A549 (cell line): ENCODE measurements at regions not wholly inside any gene's neighbourhood (a gene's known extent, or its start where the extent isn't known, plus 50 kb on each side); places are given as distances from the start of the nearest gene placed in this dataset.

Experiments used
- ATAC-seq, 2 experiments: fragments of 200-7000 bp in 1 of 2; fragments of >200 bp in 1 of 2; cut with Nextera tagmentation in 1 of 2; cut with Tn5 transposase in 1 of 2; 3 replicates each; pipeline versions ENCODE4 v1.8.0 to v1.9.1; 2018 to 2020; ENCODE audit warnings: mild to moderate bottlenecking in 1 of 2, moderate library complexity in 1 of 2
- CTCF ChIA-PET: fragments of 300-600 bp; sonication (Branson Sonifier 250); formaldehyde crosslinking; extraction: SDS; loops from one replicate; lab custom pipeline; 2021; ENCODE audit warnings: antibody characterized with exemption, inconsistent platforms; lab: Yijun Ruan, JAX
- POLR2A ChIA-PET: fragments of 350-600 bp; formaldehyde crosslinking; extraction: SDS; loops from one replicate; lab custom pipeline; 2021; ENCODE audit warnings: antibody characterized with exemption, inconsistent platforms; lab: Yijun Ruan, JAX
- DNase-seq, 2 experiments: peaks; one replicate each; pipeline versions ENCODE4 v3.0.0 to v3.0.0-alpha.2; 2011 to 2016; ENCODE audit warnings: low read depth in 1 of 2, low spot score in 1 of 2
- FAIRE-seq: peaks from 2 replicates; lab custom pipeline; 2011; peaks lifted over from hg19 to GRCh38; lab: Jason Lieb, UNC
- H3K27ac ChIP-seq, 2 experiments: fragments of >200 bp; sonication (Bioruptor Twin); formaldehyde crosslinking; 3 replicates each; pipeline ENCODE4 v1.5.1; 2016 to 2017
- H3K4me1 ChIP-seq: fragments of >200 bp; sonication (Bioruptor Twin); formaldehyde crosslinking; 3 replicates; pipeline ENCODE4 v1.6.1; 2016
- H3K4me2 ChIP-seq: fragments of >200 bp; sonication (Bioruptor Twin); formaldehyde crosslinking; 3 replicates; pipeline ENCODE4 v1.6.1; 2016
- H3K4me3 ChIP-seq: fragments of >200 bp; sonication (Bioruptor Twin); formaldehyde crosslinking; 3 replicates; pipeline ENCODE4 v1.5.1; 2016
- H3K9me3 ChIP-seq: fragments of >200 bp; sonication (Bioruptor Twin); formaldehyde crosslinking; 3 replicates; pipeline ENCODE4 v1.6.1; 2016
- ATOH8 ChIP-seq: fragments of 250-450 bp; sonication (Bioruptor Pico); IDR thresholded peaks from 2 replicates; pipeline ENCODE4 v1.5.0; 2020; ENCODE audit warnings: low read depth, mild to moderate bottlenecking, moderate library complexity
- BHLHE40 ChIP-seq: IDR thresholded peaks from 2 replicates; pipeline ENCODE4 v1.6.1; 2012; ENCODE audit warnings: low read depth, low read length, inconsistent platforms
- CHD4 ChIP-seq: fragments of 200-600 bp; sonication (generic); IDR thresholded peaks from 2 replicates; pipeline ENCODE4 v1.6.1; 2016; ENCODE audit warnings: antibody characterized with exemption, mild to moderate bottlenecking, borderline replicate concordance
- FOSB ChIP-seq: fragments of 250-450 bp; sonication (Bioruptor Pico); IDR thresholded peaks from 2 replicates; pipeline ENCODE4 v1.5.0; 2020; ENCODE audit warnings: mild to moderate bottlenecking, moderate library complexity
- FOSL2 ChIP-seq, 2 experiments: fragments of 450-650 bp in 1 of 2; fragments of >200 bp in 1 of 2; sonication (Bioruptor Twin) in 1 of 2; formaldehyde crosslinking; IDR thresholded peaks; 2 replicates each; pipeline versions ENCODE4 v1.5.0 to v1.6.1; 2016 to 2020; ENCODE audit warnings: mild to moderate bottlenecking in 1 of 2, moderate library complexity in 1 of 2
- HEYL ChIP-seq: fragments of 250-450 bp; sonication (Bioruptor Pico); IDR thresholded peaks from 2 replicates; pipeline ENCODE4 v1.8.0; 2021; ENCODE audit warnings: mild to moderate bottlenecking, moderate library complexity
- JUN ChIP-seq, 2 experiments: fragments of >200 bp; sonication (Bioruptor Twin); formaldehyde crosslinking; IDR thresholded peaks; 2 replicates in 1 of 2; 3 replicates in 1 of 2; pipeline ENCODE4 v1.6.1; 2016 to 2017
- JUNB ChIP-seq: fragments of >200 bp; sonication (Bioruptor Twin); formaldehyde crosslinking; IDR thresholded peaks from 2 replicates; pipeline ENCODE4 v1.6.1; 2016
- KDM1A ChIP-seq: fragments of 200-600 bp; sonication (generic); IDR thresholded peaks from 2 replicates; pipeline ENCODE4 v1.6.1; 2016; ENCODE audit warnings: low read depth, mild to moderate bottlenecking
- MYC ChIP-seq: IDR thresholded peaks from 2 replicates; pipeline ENCODE4 v1.6.1; 2012; ENCODE audit warnings: mild to moderate bottlenecking, inconsistent platforms, low read length, improper control_type of control experiment, borderline replicate concordance
- POLR2AphosphoS2 ChIP-seq: conservative IDR thresholded peaks from 2 replicates; pipeline ENCODE4 v1.6.1; 2012; ENCODE audit warnings: low read length, improper control_type of control experiment, inconsistent platforms
- RAD21 ChIP-seq, 2 experiments: fragments of >200 bp in 1 of 2; sonication (Bioruptor Twin) in 1 of 2; formaldehyde crosslinking in 1 of 2; IDR thresholded peaks in 1 of 2; conservative IDR thresholded peaks in 1 of 2; 2 replicates in 1 of 2; 3 replicates in 1 of 2; pipeline ENCODE4 v1.6.1; 2012 to 2018; ENCODE audit warnings: inconsistent platforms in 1 of 2
- RARB ChIP-seq: fragments of 250-450 bp; sonication (Bioruptor Pico); IDR thresholded peaks from 2 replicates; pipeline ENCODE4 v1.8.0; 2021; ENCODE audit warnings: mild to moderate bottlenecking, moderate library complexity
- REST ChIP-seq: fragments of 200-600 bp; sonication (generic); IDR thresholded peaks from 2 replicates; pipeline ENCODE4 v1.6.1; 2016; ENCODE audit warnings: antibody characterized with exemption, mild to moderate bottlenecking, moderate library complexity
- SREBF2 ChIP-seq: fragments of 450-650 bp; IDR thresholded peaks from 2 replicates; pipeline ENCODE4 v1.6.1; 2014; ENCODE audit warnings: mild to moderate bottlenecking, moderate library complexity
- ZFP36 ChIP-seq: fragments of 450-650 bp; IDR thresholded peaks from 2 replicates; pipeline ENCODE4 v1.6.1; 2014; ENCODE audit warnings: borderline replicate concordance; ENCODE audit not compliant: partially characterized antibody
- WGBS: methylation state at CpG from one replicate; pipeline ENCODE4 v1.1.6; 2017; ENCODE audit errors: missing lambda C conversion rate; 5-methylcytosine and 5-hydroxymethylcytosine counted together
- TF ChIP-seq, protein P1 (sequence below): fragments of 150-350 bp; IDR thresholded peaks from 2 replicates; pipeline ENCODE4 v1.6.1; 2014; ENCODE audit warnings: low read depth, mild to moderate bottlenecking, low read length
- TF ChIP-seq, protein P2 (sequence below): fragments of >200 bp; sonication (Bioruptor Twin); formaldehyde crosslinking; IDR thresholded peaks from 3 replicates; pipeline ENCODE4 v1.6.1; 2016

GRCh38 chr5:12237837-12238575 is 333.8 kb upstream of the CTNND2 start:
- no peak overlapping the region for H3K4me3 ChIP-seq
- POLR2A ChIA-PET: no interaction called here
- TF ChIP-seq POLR2AphosphoS2 (no peak), JUN (IDR thresholded peaks at IDR 0.05) (no peak), RARB (CRISPR knock-in tag) (no peak), MYC (no peak), JUNB (no peak), CHD4 (no peak), ZFP36 (no peak)
- TF ChIP-seq, protein P1, sequence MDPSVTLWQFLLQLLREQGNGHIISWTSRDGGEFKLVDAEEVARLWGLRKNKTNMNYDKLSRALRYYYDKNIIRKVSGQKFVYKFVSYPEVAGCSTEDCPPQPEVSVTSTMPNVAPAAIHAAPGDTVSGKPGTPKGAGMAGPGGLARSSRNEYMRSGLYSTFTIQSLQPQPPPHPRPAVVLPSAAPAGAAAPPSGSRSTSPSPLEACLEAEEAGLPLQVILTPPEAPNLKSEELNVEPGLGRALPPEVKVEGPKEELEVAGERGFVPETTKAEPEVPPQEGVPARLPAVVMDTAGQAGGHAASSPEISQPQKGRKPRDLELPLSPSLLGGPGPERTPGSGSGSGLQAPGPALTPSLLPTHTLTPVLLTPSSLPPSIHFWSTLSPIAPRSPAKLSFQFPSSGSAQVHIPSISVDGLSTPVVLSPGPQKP: no peak
- TF ChIP-seq, all 56 proteins: peak for 0
- CTCF ChIA-PET: interaction anchor here (0.6 kb wide), 1 partner anchor 1208 kb away, joined by 3 read pairs; no protein-coding TSS in a partner anchor
- FAIRE-seq: no peak
- 0 out of 3 replicates have a peak, but pooled peaks cover 4% of the 10 kb centered on the region for H3K9me3 ChIP-seq
- no peak overlapping the region for H3K27ac ChIP-seq
- WGBS: 63% methylated on average over 6 of the region's 6 CpGs
- DNase-seq: no peak
- no peak overlapping the region for H3K4me2 ChIP-seq
- ATAC-seq: no peak
- no peaks in the 10 kb centered on the region for H3K4me1 ChIP-seq

DNA sequence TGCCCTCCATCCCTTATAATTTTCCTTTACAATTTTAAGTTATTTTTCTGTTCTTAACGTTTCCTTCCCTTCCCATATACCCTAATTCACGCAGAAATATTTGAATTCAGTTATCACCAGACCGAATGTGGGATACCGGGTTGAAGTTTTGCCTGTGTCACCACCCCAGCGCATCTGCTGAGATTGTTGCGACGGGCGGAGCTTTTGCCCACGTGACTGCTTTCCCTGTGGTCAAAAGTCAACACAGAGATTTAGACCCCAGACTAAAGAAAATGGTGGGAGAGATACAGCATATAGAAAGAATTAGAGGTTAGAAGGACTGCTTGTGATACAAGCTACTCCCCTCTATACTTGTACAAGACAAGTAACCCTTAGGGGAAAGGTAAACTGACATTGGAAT is 326.4 kb upstream of the CTNND2 start:
- no peaks in the 10 kb centered on the region for H3K4me1 ChIP-seq
- no peak overlapping the region for H3K4me3 ChIP-seq
- CTCF ChIA-PET: no interaction called here
- ATAC-seq (no peak), DNase-seq (no peak), FAIRE-seq (no peak)
- POLR2A ChIA-PET: no interaction called here
- H3K9me3 ChIP-seq: peaks cover 4% of the 10 kb centered on the region; the same call in 1 of the 3 replicates
- H3K4me2 ChIP-seq: no peak overlapping the region
- TF ChIP-seq HEYL (CRISPR knock-in tag): no peak
- TF ChIP-seq POLR2AphosphoS2: no peak
- TF ChIP-seq KDM1A: no peak
- TF ChIP-seq, protein P2, sequence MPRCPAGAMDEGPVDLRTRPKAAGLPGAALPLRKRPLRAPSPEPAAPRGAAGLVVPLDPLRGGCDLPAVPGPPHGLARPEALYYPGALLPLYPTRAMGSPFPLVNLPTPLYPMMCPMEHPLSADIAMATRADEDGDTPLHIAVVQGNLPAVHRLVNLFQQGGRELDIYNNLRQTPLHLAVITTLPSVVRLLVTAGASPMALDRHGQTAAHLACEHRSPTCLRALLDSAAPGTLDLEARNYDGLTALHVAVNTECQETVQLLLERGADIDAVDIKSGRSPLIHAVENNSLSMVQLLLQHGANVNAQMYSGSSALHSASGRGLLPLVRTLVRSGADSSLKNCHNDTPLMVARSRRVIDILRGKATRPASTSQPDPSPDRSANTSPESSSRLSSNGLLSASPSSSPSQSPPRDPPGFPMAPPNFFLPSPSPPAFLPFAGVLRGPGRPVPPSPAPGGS: no peak
- no peak for TF ChIP-seq BHLHE40
- no peak for TF ChIP-seq ATOH8 (CRISPR knock-in tag)
- no peak for TF ChIP-seq FOSL2 (IDR thresholded peaks at IDR 0.05)
- no peak for TF ChIP-seq FOSL2 (CRISPR knock-in tag; IDR thresholded peaks at IDR 0.05)
- no peak for TF ChIP-seq CHD4
- TF ChIP-seq RAD21 (conservative IDR thresholded peaks at IDR 0.05 in 1 of 2, IDR thresholded peaks at IDR 0.05 in 1 of 2): no peak
- TF ChIP-seq SREBF2: no peak
- no peak for TF ChIP-seq REST
- TF ChIP-seq FOSB (CRISPR knock-in tag): no peak
- TF ChIP-seq, all 56 proteins: peak for 0
- 50% methylated on average over 9 of the region's 9 CpGs for WGBS
- no peak overlapping the region for H3K27ac ChIP-seq
